UCSD-AML1 (cell line): ENCODE measurements at regions not wholly inside any gene's neighbourhood (a gene's known extent, or its start where the extent isn't known, plus 50 kb on each side); places are given as distances from the start of the nearest gene placed in this dataset.
"Not testable (repeated sequence)": the region's sequence is repeated elsewhere in the genome, so short reads cannot be mapped to it uniquely, and the experiment has no call there.

Source experiments
- DNase-seq: peaks from one replicate; lab custom pipeline; 2025; ENCODE audit not compliant: unreplicated experiment; lab: John Stamatoyannopoulos, UW

- DNase-seq, result no peak
Measured at GRCh38 chr14:57061009-57061711, 207.5 kb downstream of the EXOC5 start.

- DNase-seq, result no peak
Measured at GRCh38 chr14:57060276-57060955, 208.3 kb downstream of the EXOC5 start.

- no peak for DNase-seq
Measured at GRCh38 chr14:57058319-57058718, 210.4 kb downstream of the EXOC5 start.

DNA sequence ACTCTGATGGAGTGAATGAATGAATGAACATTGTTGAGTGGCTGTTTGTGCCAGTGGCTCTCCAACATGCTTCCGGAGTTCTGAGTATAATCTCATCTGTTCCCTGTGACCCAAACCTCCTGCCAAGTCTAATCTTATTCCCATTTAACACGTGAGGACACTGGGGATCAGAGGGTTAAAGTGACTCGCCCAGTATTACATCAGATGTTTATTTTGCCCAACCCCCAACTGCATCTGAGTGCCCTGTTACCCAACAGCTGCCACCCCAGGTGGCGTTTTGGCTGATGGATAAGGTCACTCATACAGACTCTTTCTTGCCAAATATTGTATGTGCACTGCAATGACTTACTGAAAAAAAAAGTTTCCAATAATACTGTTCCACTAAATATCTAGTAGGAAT lies 210.9 kb downstream of the EXOC5 start:
- DNase-seq, result no peak

- not testable (repeated sequence) for DNase-seq
Measured at GRCh38 chr14:57056522-57056921, 212.2 kb downstream of the EXOC5 start.

- no peak for DNase-seq
Measured at GRCh38 chr14:57052705-57053302, 215.9 kb downstream of the EXOC5 start.

- DNase-seq, result no peak
Measured at GRCh38 chr14:57051633-57052032, 217.1 kb downstream of the EXOC5 start.

DNA sequence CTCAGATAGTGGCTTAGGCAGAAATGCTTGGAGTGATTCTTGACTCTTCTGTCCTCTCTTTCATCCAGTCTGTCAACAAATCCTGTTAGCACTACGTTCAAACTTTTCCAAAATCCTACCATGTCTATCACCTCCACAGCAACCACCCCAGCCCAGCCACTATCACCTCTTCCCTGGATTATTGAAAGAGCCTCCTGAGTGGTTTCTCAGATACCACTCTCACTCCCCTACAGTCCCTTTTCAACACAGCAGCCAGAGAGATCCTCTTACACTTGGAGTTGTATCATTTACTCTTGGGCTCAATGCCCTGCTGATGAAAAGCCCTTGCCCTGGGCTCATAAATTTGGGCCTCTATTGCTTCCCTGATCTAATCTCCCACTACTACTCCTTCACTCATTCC lies 218.9 kb downstream of the EXOC5 start:
- DNase-seq, result no peak

DNA sequence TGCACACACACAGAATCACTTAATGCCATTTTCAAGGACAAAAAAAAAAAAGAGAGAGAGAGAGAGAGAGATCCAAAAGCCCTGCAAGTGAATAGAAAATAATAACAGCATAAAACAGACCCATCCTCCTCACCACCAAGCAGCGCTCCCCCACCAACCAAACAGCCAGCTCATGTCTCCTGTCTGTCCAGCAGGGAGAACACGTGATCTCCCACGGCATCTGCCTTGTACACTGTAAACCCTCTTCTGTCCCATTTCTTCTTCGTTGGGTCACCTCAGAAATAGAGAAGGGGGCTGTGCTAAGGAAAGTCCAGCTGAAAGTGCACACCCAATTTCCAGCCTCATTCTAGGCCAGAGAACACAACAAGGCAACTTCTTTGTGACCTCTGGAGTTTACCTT lies 222.5 kb downstream of the EXOC5 start:
- DNase-seq, result no peak

DNA sequence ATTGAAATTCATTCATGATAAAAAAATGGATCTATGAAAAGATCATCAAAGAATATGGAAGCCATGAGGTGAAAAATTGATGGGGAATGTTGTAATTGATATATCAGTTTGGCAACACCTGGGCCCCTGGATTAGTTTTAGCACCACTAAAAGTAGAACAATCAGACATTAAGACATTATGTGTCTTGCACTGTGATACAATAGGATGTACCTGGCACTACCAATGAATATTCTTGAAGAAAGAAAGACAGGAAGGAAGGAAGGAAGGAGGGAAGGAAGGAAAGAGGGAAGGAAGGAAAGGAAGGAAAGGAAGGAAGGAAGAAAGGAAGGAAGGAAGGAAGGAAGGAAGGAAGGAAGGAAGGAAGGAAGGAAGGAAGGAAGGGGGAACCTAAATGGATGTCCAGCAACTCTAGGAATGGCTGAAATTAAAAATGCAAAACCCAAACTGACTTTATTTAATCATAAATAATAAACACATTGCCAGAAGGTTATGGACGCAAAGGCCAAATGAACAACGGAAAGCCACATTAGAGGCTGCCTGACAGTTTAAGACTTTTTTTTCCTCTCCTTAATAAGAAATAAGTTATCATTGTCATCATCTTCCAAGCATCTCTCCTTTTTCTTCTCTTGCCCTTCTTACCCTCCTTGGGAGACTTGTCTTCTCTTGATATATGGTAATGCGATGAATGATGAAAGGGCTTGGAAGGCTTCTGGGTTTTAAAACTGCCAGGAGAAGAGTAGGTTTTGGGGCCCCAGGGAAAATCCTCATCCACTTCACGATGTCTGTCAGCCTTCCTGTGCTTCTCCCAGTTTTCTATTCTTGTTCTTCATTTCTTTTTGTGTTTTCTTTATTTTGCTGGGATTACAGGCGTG lies 224.4 kb downstream of the EXOC5 start:
- DNase-seq, result not testable (repeated sequence)

DNA sequence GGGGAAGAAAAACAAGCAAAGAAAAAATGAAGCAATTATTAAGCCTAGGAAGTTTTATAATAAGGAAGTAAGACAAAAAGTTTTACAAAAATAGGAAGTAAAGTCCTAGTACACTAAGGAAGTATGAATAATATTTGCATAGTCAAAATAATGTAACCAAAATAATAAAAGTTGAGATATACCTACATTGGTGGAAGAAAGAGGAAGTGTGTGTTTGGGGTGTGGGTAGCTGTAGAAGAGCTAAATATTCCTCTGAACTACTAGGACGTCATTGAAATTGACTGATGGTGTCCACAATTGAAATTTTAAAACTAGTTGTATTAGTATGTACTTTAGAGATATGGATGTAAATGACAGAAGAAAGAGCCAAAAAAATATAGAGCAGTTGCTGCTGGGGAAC lies 228.4 kb upstream of the OTX2 start:
- no peak for DNase-seq

DNA sequence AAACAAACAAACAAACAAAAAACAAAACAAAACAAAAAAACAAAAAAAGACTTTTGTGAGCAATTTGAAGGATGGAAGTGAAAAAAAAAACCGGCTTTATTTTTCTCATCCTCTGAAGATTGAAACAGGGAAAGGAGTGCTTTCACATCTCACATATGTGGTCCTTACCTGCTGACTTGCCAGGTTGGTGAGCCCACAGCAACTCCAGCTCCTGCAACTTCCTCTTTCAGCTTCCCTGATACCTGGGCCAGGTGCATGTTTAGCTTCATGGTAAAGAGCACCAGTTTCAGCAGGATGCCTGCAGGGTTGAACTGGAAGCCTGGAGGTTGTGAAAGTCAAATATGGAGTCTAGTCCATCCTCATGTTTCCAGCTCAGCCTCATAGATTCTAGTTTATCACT lies 221.2 kb upstream of the OTX2 start:
- no peak for DNase-seq

DNA sequence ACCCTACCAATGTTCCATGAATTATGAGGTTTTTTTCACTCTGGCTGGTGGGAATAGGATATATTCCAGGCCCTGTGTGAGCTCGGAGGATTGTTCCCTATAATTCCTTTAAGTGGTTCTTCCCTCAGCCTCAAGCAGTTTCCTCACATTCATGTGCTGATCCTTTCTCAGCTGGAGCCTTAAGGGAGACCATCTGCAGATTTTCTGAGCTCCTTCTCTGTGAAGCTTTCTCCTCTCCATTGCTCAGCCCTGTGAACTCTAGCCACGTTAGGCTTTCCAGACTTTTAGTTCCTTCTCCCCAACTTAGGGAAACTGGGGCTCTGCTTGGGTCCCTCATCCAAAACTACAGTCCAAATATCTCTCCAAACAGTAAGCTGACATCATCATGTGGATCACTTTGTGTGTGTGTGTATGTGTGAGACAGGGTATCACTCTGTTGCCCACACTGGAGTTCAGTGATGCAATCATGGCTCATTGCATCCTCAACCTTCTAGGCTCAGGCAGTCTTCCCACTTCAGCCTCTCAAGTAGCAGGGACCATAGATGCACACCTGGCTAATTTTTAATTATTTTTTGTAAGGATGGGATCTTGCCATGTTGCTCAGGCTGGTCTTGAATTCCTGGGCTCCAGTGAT lies 219.5 kb upstream of the OTX2 start:
- DNase-seq, result no peak

- DNase-seq, result no peak
Measured at GRCh38 chr14:57025456-57025855, 215.2 kb upstream of the OTX2 start.

DNA sequence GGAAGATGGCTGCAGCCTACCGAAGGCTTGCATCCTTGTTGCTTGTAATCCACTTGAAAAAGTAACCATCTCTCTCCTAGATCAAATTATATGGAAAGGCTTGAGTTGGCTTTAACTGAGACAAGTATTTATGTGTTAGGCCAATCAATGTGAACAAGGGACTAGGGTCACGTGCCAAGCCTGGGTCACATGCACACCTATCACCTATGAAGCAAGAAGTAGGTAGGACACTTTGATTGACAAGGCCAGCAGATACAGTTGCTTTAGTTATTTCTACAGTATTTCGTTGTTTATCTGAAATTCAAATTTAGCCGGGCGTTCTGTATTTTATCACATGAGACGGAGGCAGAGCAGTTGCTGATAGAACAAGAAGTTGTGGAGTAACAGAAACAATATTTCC lies 212.3 kb upstream of the OTX2 start:
- DNase-seq, result no peak

DNA sequence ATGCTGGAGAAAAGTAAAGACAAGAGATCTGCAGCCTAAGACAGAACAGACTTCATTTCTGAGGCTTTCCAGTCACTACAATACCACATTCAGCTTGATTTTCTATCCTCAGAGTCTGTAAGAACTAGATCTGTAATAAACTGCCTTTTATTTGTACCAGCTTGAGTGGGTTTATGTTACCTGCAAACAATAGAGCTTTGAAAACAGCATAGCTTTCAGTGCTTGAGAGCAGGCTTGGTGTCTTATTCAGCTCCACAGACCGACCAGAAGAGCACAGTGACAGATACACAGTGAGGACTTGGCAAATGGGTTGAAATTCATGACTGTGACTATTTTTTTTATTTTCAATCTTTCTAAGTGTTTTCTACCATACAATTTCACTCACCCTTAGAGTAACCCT lies 207.8 kb upstream of the OTX2 start:
- no peak for DNase-seq

DNA sequence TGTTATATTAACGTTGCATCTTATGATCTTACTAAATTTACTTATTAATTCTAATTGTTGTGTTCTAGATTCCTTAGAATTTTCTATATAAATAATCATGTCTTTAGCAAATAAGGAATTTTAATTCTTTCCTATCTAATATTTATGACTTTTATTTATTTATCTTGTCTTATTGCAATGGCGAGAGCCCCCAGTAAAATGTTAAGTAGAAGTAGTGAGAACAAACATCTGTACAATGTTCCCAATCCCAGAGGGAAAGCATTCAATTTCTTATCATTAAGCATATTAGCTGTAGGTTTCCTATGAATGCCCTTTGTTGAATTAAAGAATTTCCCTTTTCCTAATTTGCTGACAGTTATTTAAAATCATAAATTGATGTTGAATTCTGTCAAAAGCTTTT lies 203.7 kb upstream of the OTX2 start:
- no peak for DNase-seq

GRCh38 chr14:57009585-57010515 lies 199.6 kb upstream of the OTX2 start:
- no peak for DNase-seq

GRCh38 chr14:57008534-57008933 lies 198.3 kb upstream of the OTX2 start:
- no peak for DNase-seq

DNA sequence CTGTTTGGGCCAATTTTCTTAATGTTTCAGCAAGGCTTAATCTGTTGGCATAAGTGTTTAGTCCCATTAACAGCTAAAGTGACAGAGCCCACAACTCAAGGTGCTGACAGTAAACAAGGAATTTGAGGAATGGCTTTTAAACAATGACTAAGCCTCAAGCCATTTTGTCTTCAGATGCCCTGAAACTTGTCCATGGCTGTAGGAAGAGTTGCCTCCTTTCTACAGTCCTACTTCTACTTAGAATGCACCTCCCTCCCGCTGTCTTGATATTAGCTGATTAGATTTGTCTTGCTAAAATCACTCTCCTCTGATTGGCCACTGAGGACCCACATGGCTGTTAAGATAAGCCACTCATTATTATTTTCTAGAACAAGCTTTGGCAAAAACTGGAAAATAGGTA lies 188.4 kb upstream of the OTX2 start:
- no peak for DNase-seq
